ENCODE measurements at regions not wholly inside any gene's neighbourhood (a gene's known extent, or its start where the extent isn't known, plus 50 kb on each side); places are given as distances from the start of the nearest gene placed in this dataset.
"Not testable (repeated sequence)": the region's sequence is repeated elsewhere in the genome, so short reads cannot be mapped to it uniquely, and the experiment has no call there.

DNA sequence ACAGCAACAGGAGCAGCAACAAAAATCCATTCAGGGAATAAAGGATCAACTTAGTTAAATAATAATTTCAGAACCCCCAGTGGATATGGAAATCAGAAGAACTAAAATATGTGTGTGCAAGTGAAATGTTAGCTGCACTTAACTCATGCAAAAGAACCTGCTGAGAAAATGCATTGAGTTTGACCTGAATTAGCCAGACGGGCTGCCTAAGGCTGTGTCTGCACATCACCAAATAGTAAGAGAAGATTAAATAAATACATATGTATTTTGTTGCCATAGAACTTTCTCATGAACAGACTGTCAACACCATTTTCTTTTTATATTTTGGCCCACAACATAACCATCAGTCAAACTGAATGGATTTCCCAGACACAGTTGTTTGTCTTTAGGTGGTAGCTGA is 262.0 kb upstream of the PIK3C3 start:
- DNase-seq (ENCODE audit: low read depth in 3 of 3): no peak

- no peak for DNase-seq (ENCODE audit: low read depth in 3 of 3)
Observed at GRCh38 chr18:41690332-41691127, 264.5 kb upstream of the PIK3C3 start.

DNA sequence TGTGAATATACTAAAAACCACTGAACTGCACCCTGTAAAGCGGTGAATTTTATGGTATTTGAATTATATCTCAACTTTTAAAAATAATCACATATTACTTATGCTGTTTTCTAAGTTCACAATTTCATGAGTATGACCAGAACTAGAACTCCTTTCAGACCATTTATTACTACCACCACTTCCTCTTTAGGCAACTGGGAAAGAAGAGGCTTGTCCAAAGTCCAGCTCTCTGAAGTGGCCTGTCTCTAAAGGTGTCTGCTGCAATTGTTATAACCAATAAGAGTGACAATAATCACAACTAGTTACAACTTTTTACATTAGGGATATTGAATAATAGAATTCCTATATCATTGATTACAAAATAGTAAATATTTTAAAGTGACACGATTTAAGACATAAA is 267.9 kb upstream of the PIK3C3 start:
- no peak for DNase-seq (ENCODE audit: low read depth in 3 of 3)

GRCh38 chr18:41681138-41681880 is 273.7 kb upstream of the PIK3C3 start:
- no peak for DNase-seq (ENCODE audit: low read depth in 3 of 3)

DNA sequence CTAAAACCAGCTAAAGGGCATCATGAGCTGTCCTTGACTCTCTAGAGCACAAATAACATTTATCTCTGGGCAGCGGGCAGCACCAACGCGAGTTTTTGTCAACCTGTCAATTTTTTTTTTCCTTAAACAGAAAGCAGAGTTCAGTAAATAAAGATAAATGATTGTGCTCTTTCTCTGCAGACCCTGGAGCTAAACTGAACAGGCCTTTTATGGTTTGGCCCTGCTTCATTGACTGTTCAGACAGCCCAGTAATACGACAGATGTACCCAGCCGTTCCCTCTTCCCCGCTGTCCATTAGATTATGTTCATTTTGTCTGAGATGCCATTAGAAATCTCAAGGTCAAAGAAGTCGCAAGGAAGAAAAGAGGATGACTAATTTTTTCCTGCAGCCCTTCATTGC is 280.5 kb upstream of the PIK3C3 start:
- no peak for DNase-seq (ENCODE audit: low read depth in 3 of 3)

DNA sequence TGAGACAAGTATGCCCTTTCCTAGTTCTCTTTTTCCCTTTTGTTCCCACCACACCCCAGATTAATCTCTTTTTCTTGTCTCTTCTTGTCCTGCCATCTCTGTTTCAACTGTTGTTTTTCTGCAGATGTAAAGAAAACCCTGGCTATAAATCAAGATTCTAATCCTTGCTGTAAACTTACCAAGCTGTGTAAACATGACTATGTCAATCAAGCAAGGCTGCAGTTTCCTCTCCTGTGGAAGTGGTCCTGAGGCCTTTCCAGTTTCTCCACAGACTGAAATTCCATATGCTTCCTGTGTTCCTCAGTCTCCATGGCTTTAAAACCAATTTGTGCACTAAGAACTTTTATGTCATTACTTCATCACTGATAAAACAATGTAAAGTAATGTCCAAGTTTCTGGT is 288.8 kb upstream of the PIK3C3 start:
- no peak for DNase-seq (ENCODE audit: low read depth in 3 of 3)

- DNase-seq (ENCODE audit: low read depth in 3 of 3): no peak
Observed at GRCh38 chr18:41665210-41665609, 289.8 kb upstream of the PIK3C3 start.

- no peak for DNase-seq (ENCODE audit: low read depth in 3 of 3)
Observed at GRCh38 chr18:41660654-41661053, 294.4 kb upstream of the PIK3C3 start.

DNA sequence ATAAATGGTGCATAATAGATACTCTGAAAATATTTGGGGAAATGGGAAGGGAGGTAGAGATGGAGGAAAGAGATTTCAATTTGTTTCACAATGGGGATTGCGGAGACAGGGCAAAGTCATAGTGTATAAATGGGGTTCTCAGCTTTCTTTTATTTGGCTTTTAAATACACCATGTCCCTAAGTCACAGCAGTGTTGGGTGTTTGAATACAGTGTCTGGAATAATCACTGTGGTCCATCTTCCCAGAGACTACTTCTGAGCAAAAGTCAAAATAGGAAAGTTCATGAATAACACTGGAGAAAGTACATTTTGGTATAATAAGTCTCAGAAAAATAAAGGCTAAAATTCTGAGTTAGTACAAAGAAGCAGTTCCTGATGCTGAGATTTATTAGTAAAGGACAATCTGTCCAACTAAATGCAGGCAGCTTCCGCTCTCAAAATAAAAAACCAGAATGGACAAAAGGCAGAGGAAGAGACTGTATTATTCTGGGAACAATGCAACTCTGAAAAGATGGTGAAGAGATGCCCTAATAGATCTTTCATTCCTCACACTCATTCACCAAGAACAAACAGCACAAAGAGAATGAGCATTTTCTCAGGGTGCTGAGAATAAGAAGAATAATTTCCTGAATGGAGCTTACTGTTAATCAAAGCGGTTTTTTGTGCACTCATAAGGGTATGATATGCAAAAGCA is 295.4 kb upstream of the PIK3C3 start:
- DNase-seq (ENCODE audit: low read depth in 3 of 3): no peak

DNA sequence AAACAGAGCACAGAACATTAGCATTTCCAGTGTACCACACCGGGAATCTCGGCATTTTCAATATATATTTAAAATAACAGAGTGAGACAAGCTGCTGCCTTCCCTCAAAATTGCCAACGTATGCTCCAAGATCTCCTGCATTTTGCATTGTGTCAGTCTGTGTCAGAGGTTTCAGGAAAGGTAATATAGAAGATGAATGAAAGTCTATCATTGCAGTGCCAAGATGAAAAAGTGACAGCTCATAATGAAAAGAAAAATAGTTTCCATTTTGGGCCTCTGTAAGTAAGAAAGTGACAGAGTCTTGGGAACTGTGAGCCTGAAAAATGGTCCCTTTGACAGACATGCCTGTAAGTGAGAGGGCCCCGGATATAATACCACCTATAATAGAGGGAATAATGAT is 297.8 kb upstream of the PIK3C3 start:
- no peak for DNase-seq (ENCODE audit: low read depth in 3 of 3)

GRCh38 chr18:41655074-41655473 is 300.0 kb upstream of the PIK3C3 start:
- DNase-seq (ENCODE audit: low read depth in 3 of 3): no peak

DNA sequence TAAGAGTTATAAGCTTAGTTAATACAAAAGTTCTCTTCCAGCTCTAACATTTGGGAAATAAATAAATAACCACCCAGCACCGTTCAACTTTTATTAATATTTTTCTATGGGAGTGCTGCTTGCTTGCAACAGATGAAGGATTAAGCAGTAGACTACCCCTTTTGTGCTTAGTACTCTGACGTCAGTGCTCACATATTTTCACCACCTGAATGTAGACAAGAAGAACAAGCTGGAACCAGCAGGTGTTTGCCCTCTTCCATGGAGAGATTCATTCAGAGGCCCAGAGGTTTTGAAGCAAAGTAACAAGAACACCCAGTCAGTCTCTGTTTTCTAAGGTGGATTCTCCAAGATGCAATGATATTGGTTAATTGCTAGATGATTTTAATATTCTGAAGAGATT is 307.1 kb upstream of the PIK3C3 start:
- DNase-seq (ENCODE audit: low read depth in 3 of 3): no peak

DNA sequence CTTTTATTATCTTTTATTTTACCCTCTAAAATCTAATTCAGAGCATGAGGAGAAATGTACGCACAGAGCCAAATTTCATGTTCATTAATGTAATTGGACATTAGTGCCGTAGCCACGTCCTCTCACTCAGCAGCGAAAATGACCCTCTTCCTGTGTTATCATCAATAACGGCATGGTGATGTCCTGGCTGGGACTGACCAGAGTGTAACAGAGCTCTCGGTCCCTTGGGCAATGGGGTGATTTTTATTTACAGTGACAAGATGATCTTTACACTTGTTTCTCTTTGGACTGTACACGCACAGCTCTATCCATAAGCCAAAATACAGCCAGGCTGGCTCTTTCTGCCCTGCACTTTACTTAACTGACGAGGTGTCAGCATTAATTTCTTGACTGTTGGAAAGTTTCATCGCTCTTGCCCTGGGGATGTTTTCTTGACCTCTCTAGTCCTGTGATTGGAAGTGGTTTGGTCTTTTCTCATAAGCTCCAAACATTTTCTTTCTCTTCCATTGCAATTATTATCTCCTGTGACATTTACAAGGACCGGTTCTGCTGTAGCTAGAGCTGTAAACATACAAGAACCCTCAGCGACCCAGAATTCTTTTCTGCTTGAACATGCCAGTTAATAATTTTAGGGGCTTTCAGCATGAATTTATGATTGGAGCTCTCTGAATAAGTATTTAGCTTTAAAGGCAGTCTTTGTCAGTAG is 308.0 kb upstream of the PIK3C3 start:
- no peak for DNase-seq (ENCODE audit: low read depth in 3 of 3)

GRCh38 chr18:41645589-41646360 is 309.3 kb upstream of the PIK3C3 start:
- no peak for DNase-seq (ENCODE audit: low read depth in 3 of 3)

DNA sequence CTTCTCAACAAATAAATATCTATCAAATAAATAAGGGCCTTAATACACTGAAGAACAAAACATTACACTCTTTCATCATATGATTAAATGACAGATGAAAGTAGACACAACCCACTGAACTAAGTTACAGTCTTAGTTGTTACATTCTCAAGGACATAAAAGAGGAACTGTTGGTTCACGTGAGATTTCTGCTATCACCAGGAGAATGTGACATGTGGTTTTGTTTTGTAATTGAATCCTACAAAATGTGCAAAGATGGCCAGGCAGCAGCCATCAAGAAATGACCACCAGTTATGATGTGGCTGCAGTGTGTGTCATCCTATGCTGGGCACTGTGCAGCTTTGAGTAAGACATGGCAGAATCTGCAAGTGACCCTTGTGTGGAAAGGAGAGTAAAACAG is 310.6 kb upstream of the PIK3C3 start:
- DNase-seq (ENCODE audit: low read depth in 3 of 3): no peak

GRCh38 chr18:41643427-41643826 is 311.6 kb upstream of the PIK3C3 start:
- no peak for DNase-seq (ENCODE audit: low read depth in 3 of 3)

- no peak for DNase-seq (ENCODE audit: low read depth in 3 of 3)
Observed at GRCh38 chr18:41642756-41643155, 312.3 kb upstream of the PIK3C3 start.

DNA sequence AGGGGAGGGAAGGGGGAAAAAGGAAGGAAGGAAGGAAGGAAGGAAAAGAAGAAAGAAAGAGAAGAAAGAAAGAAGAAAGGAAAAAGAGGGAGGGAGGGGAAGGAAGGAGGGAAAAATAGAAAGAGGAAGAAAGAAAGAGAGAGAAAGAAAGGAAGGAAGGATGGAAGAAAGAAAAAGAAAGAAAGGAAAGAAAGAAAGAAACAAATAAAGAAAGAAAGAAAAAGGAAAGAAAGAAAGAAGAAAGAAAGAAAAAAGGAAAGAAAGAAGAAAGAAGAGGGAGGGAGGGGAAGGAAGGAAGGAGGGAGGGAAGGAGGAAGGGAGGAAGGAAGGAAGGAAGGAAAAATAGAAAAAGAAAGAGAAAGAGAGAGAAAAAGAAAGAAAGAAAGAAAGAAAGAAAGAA is 315.8 kb upstream of the PIK3C3 start:
- no peak for DNase-seq (ENCODE audit: low read depth in 3 of 3)

- not testable (repeated sequence) for DNase-seq (ENCODE audit: low read depth in 3 of 3)
Observed at GRCh38 chr18:41631723-41632285, 323.2 kb upstream of the PIK3C3 start.

DNA sequence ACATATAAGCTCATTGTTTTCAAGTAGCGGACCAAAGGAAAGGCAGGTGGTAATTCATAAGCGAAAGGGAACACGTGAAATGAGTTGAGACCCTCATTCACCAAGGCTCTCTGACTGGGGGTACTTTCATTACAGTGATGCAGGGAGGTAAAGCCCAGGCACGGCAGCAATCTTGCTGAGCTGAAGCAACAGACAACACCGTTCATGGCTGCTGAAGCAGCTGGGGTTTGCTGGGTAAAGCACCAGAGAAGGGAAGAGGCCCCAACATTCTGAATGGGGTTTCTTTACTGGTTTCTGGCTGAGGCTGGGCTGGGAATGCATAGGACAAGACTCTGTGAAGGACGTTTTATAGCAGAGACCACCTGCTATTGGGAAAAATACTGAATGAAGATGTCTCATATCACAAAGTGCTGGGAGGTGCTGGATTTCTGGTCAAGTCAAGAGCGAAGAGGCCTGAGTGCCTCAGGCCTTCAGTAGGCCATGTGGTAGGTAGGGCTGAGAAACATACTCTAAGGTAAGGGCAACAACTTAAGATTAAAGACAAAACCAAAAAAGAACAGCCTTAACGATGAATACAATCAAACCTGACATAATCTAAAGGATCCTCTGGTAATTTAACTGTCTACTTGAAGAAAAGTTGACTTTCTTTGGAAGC is 324.7 kb upstream of the PIK3C3 start:
- DNase-seq (ENCODE audit: low read depth in 3 of 3): no peak

Measured in stimulated activated CD4-positive, alpha-beta T cell treated with anti-CD3 and anti-CD28 coated beads, TNF-alpha, amount 100 ng/mL, for 48 hours (primary cell).